ENCODE measurements at regions not wholly inside any gene's neighbourhood (a gene's known extent, or its start where the extent isn't known, plus 50 kb on each side); places are given as distances from the start of the nearest gene placed in this dataset.

- no peak for TF ChIP-seq STAT1 (IDR thresholded peaks at IDR 0.05; ENCODE audit: unreplicated experiment)
- TF ChIP-seq ZNF331 (CRISPR knock-in tag; IDR thresholded peaks at IDR 0.05; ENCODE audit: low read depth): no peak
- TF ChIP-seq ZNF114 (CRISPR knock-in tag; IDR thresholded peaks at IDR 0.05): no peak
These were observed 229.5 kb upstream of the CCDC150 start (continued) for GRCh38 chr2:196410008-196410407.

GRCh38 chr2:196413821-196414274, 225.7 kb upstream of the CCDC150 start:
- no peak for TF ChIP-seq JUNB (IDR thresholded peaks at IDR 0.05; ENCODE audit: unreplicated experiment)
- no peak for TF ChIP-seq NANOG (IDR thresholded peaks at IDR 0.05; ENCODE audit: borderline replicate concordance)
- TF ChIP-seq CTCF (conservative IDR thresholded peaks at IDR 0.05; ENCODE audit: low read depth in 2 of 2): no peak
- TF ChIP-seq ZNF114 (CRISPR knock-in tag; IDR thresholded peaks at IDR 0.05): no peak
- TF ChIP-seq ZNF462 (CRISPR knock-in tag; IDR thresholded peaks at IDR 0.05): no peak
- TF ChIP-seq CREB1 (CRISPR knock-in tag; IDR thresholded peaks at IDR 0.05; ENCODE audit: low read depth): no peak
- TF ChIP-seq EZH2phosphoT487 (IDR thresholded peaks at IDR 0.05; ENCODE audit: unreplicated experiment): no peak
- TF ChIP-seq STAT1 (IDR thresholded peaks at IDR 0.05; ENCODE audit: unreplicated experiment): no peak
- TF ChIP-seq EZH2 (IDR thresholded peaks at IDR 0.05; ENCODE audit: low read depth, unreplicated experiment): no peak
- no peak for TF ChIP-seq ZNF331 (CRISPR knock-in tag; IDR thresholded peaks at IDR 0.05; ENCODE audit: low read depth)
- no peak for TF ChIP-seq REST (IDR thresholded peaks at IDR 0.05; ENCODE audit: unreplicated experiment)
- TF ChIP-seq ETS1 (IDR thresholded peaks at IDR 0.05): no peak
- no peak for TF ChIP-seq POLR2AphosphoS5 (IDR thresholded peaks at IDR 0.05; ENCODE audit: low read depth)
- Histone ChIP-seq H3K4me3 (no peak overlapping the region), H3K79me2 (replicated peaks; ENCODE audit: insufficient read depth) (no peaks in the 10 kb centered on the region), H3K27me3 (ENCODE audit: insufficient read depth) (no peaks in the 10 kb centered on the region), H3K4me2 (no peak overlapping the region), H3F3A (replicated peaks; ENCODE audit: low read depth) (no peaks in the 10 kb centered on the region), H3K36me3 (ENCODE audit: insufficient read depth) (no peaks in the 10 kb centered on the region), H4K20me1 (replicated peaks; ENCODE audit: insufficient read depth) (no peaks in the 10 kb centered on the region; the same call in 1 of the 2 replicates), H2AFZ (no peak overlapping the region), H3K9me2 (ENCODE audit: insufficient read depth) (peaks cover 5% of the 10 kb centered on the region; the same call in 1 of the 2 replicates), H3K4me1 (ENCODE audit: insufficient read depth) (no peaks in the 10 kb centered on the region), H3K27ac (ENCODE audit: low read depth) (no peak overlapping the region)
- Mint-ChIP-seq H3K36me3 (ENCODE audit: low read depth) (no peaks in the 10 kb centered on the region), H3K4me1 (no peaks in the 10 kb centered on the region), H3K9me3 (no peaks in the 10 kb centered on the region), H3K27ac (no peak overlapping the region), H3K4me3 (no peak overlapping the region), H3K27me3 (ENCODE audit: insufficient read depth, low read depth, poor library complexity) (peaks cover 2% of the 10 kb centered on the region)
- peak; percentile 52; the same call in 2 of the 3 replicates for ATAC-seq
- no peak for DNase-seq (ENCODE audit: low spot score)

All from GM23338 (cell line).